Heart left ventricle (tissue), 16 donors: ENCODE measurements at regions not wholly inside any gene's neighbourhood (a gene's known extent, or its start where the extent isn't known, plus 50 kb on each side); places are given as distances from the start of the nearest gene placed in this dataset.

Experiments
- ATAC-seq, 4 donors: fragments of 200-7000 bp; cut with Tn5 transposase; one replicate each; pipeline ENCODE4 v1.9.1; 2020 to 2022; ENCODE audit warnings: moderate library complexity in 4 of 4, mild to moderate bottlenecking in 3 of 4, moderate number of reproducible peaks in 1 of 4
- DNase-seq, 5 donors: peaks; one replicate each; pipeline ENCODE4 v3.0.0-alpha.2; 2020
- H3K27ac ChIP-seq, 12 donors: fragments of 200-600 bp; sonication (generic) in 4 of 12; one replicate each; pipeline versions ENCODE4 v1.5.0 to v1.8.0; 2016 to 2022; ENCODE audit warnings: mild to moderate bottlenecking in 2 of 12
- H3K27me3 ChIP-seq, 9 donors: fragments of 200-600 bp; sonication (generic) in 2 of 9; one replicate each; pipeline versions ENCODE4 v1.5.1 to v1.8.0; 2016 to 2022; ENCODE audit warnings: mild to moderate bottlenecking in 3 of 9
- H3K36me3 ChIP-seq, 9 donors: fragments of 200-600 bp; sonication (generic) in 2 of 9; one replicate each; pipeline versions ENCODE4 v1.5.0 to v1.8.0; 2018 to 2022; ENCODE audit warnings: mild to moderate bottlenecking in 2 of 9
- H3K4me1 ChIP-seq, 12 donors: fragments of 200-600 bp; sonication (generic) in 4 of 12; one replicate each; pipeline versions ENCODE4 v1.5.0 to v1.8.0; 2016 to 2022; ENCODE audit warnings: mild to moderate bottlenecking in 3 of 12
- H3K4me3 ChIP-seq, 12 donors: fragments of 200-600 bp; sonication (generic) in 4 of 12; one replicate each; pipeline versions ENCODE4 v1.5.0 to v1.8.0; 2017 to 2022; ENCODE audit warnings: mild to moderate bottlenecking in 9 of 12, moderate library complexity in 4 of 12
- H3K9me3 ChIP-seq, 12 donors: fragments of 200-600 bp; sonication (generic) in 4 of 12; one replicate each; pipeline versions ENCODE4 v1.5.0 to v1.8.0; 2016 to 2022; ENCODE audit warnings: mild to moderate bottlenecking in 1 of 12
- POLR2A ChIP-seq, 2 donors: fragments of 450-650 bp; IDR thresholded peaks; one replicate each; pipeline ENCODE4 v1.6.1; 2017; ENCODE audit warnings: antibody characterized with exemption in 2 of 2, mild to moderate bottlenecking in 2 of 2, moderate library complexity in 2 of 2
- WGBS, 4 donors: extraction: QIAGEN DNeasy Blood & Tissue Kit in 2 of 4; methylation state at CpG; one replicate each; pipeline versions ENCODE4 v1.1.5 to v1.1.7; 2013 to 2018; 5-methylcytosine and 5-hydroxymethylcytosine counted together
- intact Hi-C, 10 donors: fragments of 100-400 bp; cut with DNase I; formaldehyde crosslinking; loops; one replicate each; pipeline versions ENCODE4 v1.11.1 to v1.14.2; 2022
- TF ChIP-seq, protein P1 (sequence below), 12 donors: fragments of 200-600 bp; sonication (generic) in 4 of 12; IDR thresholded peaks; one replicate each; pipeline versions ENCODE4 v1.5.0 to v1.8.0; 2018 to 2022; ENCODE audit warnings: antibody characterized with exemption in 12 of 12, mild to moderate bottlenecking in 5 of 12
- donor health status: ischemic (EF 13 %, LVEDD 7.1; RV severe dilation, severe dysfunction).
- donor health status: healthy with polysubstance abuse.
- donor health status: DM: no; HTN: yes; CAD: no.
- donor health status: DM: no; HTN: no; CAD: no.
- donor health status: ischemic (EF 25% LVEDD 6.9; RV normal size, moderate dysfunction).
- donor health status: ischemic (EF 25% LVEDD 5.7; RV mildly dilated, moderate dysfunction).
- donor health status: healthy.
- donor health status: DM: yes; HTN: yes; CAD: no.
- donor health status: ischemic (EF 35%, LVEDD 5.7; RV mildly dilated, moderate dysfunction).
- donor health status: nonischemic (EF 11% LVEDD 7.7; RV severe dilation, severe dysfunction).
- donor health status: DM: yes; HTN: yes; CAD: no.
- donor health status: PGD.
- donor health status: ischemic (EF 29% LVEDD 5.4; RV normal size, mild dysfunction).
- donor health status: nonischemic (EF 23%, LVEDD 6.1; RV moderate dilation, normal function).

DNA sequence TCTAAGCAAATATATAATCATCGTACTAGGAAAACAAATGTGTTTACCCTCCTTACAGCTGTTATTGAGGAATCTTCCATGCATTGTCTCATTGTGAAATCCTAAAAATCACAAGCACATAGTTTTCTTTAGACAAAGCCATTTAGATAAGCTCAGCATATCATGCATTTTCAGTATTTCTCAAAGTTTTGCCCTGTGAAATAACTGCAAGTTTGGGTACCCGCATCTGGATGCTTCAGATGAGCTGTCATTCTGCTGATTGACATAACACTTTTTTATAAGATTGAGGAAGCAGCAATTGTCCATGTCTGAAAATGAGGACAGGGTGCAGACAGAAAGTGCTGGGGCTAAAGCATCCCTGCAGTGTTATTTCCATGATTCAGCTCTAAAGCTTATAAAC, 96.2 kb downstream of the IYD start:
- DNase-seq (no peak), ATAC-seq (no peak)
- Histone ChIP-seq H3K9me3 (no peaks in the 10 kb centered on the region), H3K36me3 (no peaks in the 10 kb centered on the region), H3K4me1 (no peaks in the 10 kb centered on the region), H3K27ac (no peak overlapping the region), H3K4me3 (no peak overlapping the region), H3K27me3 (no peaks in the 10 kb centered on the region)
- 92 to 93% (median 92%) methylated on average over 2 of the region's 2 CpGs for WGBS, 4 donors
- intact Hi-C loops: no loop called here
- no peak for TF ChIP-seq POLR2A (IDR thresholded peaks at IDR 0.05)
- TF ChIP-seq, protein P1, sequence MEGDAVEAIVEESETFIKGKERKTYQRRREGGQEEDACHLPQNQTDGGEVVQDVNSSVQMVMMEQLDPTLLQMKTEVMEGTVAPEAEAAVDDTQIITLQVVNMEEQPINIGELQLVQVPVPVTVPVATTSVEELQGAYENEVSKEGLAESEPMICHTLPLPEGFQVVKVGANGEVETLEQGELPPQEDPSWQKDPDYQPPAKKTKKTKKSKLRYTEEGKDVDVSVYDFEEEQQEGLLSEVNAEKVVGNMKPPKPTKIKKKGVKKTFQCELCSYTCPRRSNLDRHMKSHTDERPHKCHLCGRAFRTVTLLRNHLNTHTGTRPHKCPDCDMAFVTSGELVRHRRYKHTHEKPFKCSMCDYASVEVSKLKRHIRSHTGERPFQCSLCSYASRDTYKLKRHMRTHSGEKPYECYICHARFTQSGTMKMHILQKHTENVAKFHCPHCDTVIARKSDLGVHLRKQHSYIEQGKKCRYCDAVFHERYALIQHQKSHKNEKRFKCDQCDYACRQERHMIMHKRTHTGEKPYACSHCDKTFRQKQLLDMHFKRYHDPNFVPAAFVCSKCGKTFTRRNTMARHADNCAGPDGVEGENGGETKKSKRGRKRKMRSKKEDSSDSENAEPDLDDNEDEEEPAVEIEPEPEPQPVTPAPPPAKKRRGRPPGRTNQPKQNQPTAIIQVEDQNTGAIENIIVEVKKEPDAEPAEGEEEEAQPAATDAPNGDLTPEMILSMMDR (IDR thresholded peaks at IDR 0.05): no peak

DNA sequence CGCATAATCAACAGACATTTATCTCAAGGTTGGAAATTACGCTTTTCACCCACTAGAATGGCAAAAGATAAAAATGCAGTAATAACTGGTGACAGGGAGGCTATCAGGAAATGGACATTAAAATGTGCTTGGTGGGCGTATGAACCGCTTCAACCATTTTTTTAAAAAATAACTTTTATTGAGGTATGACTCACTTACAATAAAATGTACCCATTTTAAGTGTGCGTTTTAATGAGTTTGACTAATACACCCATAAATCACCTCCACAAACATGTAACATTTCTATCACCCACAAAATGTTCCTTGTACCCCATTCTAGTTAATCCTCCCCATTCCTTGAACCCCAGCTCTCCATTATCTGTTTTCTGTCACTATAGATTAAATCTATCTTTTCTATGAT, 96.8 kb downstream of the IYD start:
- H3K36me3 ChIP-seq: no peaks in the 10 kb centered on the region
- H3K4me1 ChIP-seq: no peaks in the 10 kb centered on the region
- no peak overlapping the region for H3K27ac ChIP-seq
- DNase-seq (no peak), ATAC-seq (no peak)
- H3K27me3 ChIP-seq: no peaks in the 10 kb centered on the region
- TF ChIP-seq, protein P1 (IDR thresholded peaks at IDR 0.05): no peak
- TF ChIP-seq POLR2A (IDR thresholded peaks at IDR 0.05): no peak
- intact Hi-C loops: no loop called here
- no peaks in the 10 kb centered on the region for H3K9me3 ChIP-seq
- 88 to 96% (median 91%) methylated on average over 5 of the region's 5 CpGs for WGBS, 4 donors
- no peak overlapping the region for H3K4me3 ChIP-seq

DNA sequence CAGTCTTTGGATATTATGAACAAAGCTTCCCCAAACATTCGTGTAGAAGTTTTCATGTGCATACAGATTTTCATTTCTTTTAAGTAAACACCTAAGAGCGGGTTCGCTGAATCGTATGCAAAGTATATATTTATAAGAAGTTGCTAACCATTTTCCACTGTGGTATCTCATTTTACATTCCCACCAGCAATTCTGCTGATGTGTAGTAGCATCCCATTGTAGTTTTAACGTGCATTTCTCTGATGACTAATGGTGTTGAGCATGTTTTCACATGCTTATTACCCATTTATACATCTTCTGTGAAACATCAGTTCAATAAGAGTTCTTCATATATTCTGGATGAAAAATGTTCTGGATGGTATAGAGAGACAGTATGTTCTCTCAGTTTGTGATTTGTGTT, 97.4 kb downstream of the IYD start:
- Histone ChIP-seq H3K4me1 (no peaks in the 10 kb centered on the region), H3K27ac (no peak overlapping the region), H3K9me3 (no peaks in the 10 kb centered on the region), H3K36me3 (no peaks in the 10 kb centered on the region), H3K4me3 (no peak overlapping the region), H3K27me3 (no peaks in the 10 kb centered on the region)
- ATAC-seq (no peak), DNase-seq (no peak)
- WGBS, 4 donors: 75 to 87% (median 80%) methylated on average over 5 of the region's 5 CpGs
- TF ChIP-seq, protein P1 (IDR thresholded peaks at IDR 0.05): no peak
- no peak for TF ChIP-seq POLR2A (IDR thresholded peaks at IDR 0.05)
- intact Hi-C loops: no loop called here

DNA sequence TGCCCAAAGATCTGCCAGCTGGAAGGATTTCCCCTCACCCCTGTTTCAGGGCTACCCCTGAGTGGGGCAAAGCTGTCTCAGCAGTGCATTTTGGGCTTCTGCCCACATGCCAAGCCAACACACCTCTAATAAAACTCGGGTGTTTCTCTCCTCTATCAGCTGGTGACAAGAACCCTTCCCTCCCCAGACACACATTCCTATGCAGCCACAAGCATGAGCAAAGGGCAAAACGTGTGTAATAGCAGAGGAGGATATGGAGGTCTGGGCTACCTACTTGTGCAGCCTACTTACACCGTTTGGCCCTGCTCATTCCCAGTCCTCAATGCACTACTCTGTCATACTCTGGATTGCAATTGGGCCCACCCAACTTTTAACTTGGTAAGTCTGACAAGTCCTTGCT, 101.3 kb downstream of the IYD start:
- Histone ChIP-seq H3K36me3 (no peaks in the 10 kb centered on the region), H3K9me3 (no peaks in the 10 kb centered on the region), H3K4me3 (no peak overlapping the region), H3K4me1 (no peaks in the 10 kb centered on the region), H3K27me3 (no peaks in the 10 kb centered on the region), H3K27ac (no peak overlapping the region)
- TF ChIP-seq, protein P1 (IDR thresholded peaks at IDR 0.05): no peak
- no peak for TF ChIP-seq POLR2A (IDR thresholded peaks at IDR 0.05)
- intact Hi-C loops: no loop called here
- 56 to 78% (median 61%) methylated on average over 3 of the region's 3 CpGs for WGBS, 4 donors
- DNase-seq (no peak), ATAC-seq (no peak)
